ENCODE measurements at regions not wholly inside any gene's neighbourhood (a gene's known extent, or its start where the extent isn't known, plus 50 kb on each side); places are given as distances from the start of the nearest gene placed in this dataset.
A peak's percentile ranks its signal among the peaks of the same experiment; 100 is the strongest.

- H3K27ac ChIP-seq (ENCODE audit: low read depth in 1 of 2, low read length in 2 of 2) = peak overlapping the region in 1 of 2 donors; percentile 86
- no peaks in the 10 kb centered on the region for H4K20me1 ChIP-seq (ENCODE audit: insufficient read depth, low read length)
- 0% methylated on average over 1 of the region's 1 CpG for WGBS (ENCODE audit: insufficient coverage)
- H3K4me1 ChIP-seq (ENCODE audit: control insufficient read depth in 1 of 2, insufficient read depth in 2 of 2, low read length in 2 of 2) = peaks cover 50 to 51% of the 10 kb centered on the region in 2 donors
- H3K27me3 ChIP-seq (ENCODE audit: control insufficient read depth in 2 of 2, insufficient read depth in 2 of 2, low read length in 2 of 2) = no peaks in the 10 kb centered on the region
- peaks cover 0 to 3% (median 0%) of the 10 kb centered on the region in 7 donors for H3K9me3 Mint-ChIP-seq
- no peak overlapping the region for H3K4me3 ChIP-seq (replicated peaks in 1 of 3; ENCODE audit: low read depth in 2 of 3, low read length in 3 of 3)
- H3K4me2 ChIP-seq (replicated peaks; ENCODE audit: extremely low read depth, low read length, poor library complexity, severe bottlenecking) = peak overlapping the region; percentile 67
- peaks cover 0 to 3% (median 2%) of the 10 kb centered on the region in 3 donors for H3K27me3 Mint-ChIP-seq (ENCODE audit: low read depth in 3 of 3)
- peaks cover 4 to 13% of the 10 kb centered on the region in 2 donors for H3K36me3 Mint-ChIP-seq
- H3K9ac ChIP-seq (ENCODE audit: insufficient read depth, low read length, poor library complexity, severe bottlenecking) = no peak overlapping the region
- H3K4me1 Mint-ChIP-seq = peaks cover 57% of the 10 kb centered on the region
- H3K79me2 ChIP-seq (ENCODE audit: insufficient read depth, low read length) = no peaks in the 10 kb centered on the region
- intact Hi-C loops (cut with micrococcal nuclease) = no loop called here
- no peak for DNase-seq
- H2AFZ ChIP-seq (ENCODE audit: insufficient read depth, low read depth, low read length, poor library complexity, severe bottlenecking) = no peak overlapping the region
- no peak overlapping the region for H3K4me3 Mint-ChIP-seq
- no peaks in the 10 kb centered on the region for H3K9me3 ChIP-seq (replicated peaks in 1 of 2; ENCODE audit: control insufficient read depth in 1 of 2, insufficient read depth in 1 of 2, low read length in 2 of 2)
- no peaks in the 10 kb centered on the region for H3K36me3 ChIP-seq (replicated peaks in 1 of 2; ENCODE audit: control insufficient read depth in 1 of 2, insufficient read depth in 2 of 2, low read length in 2 of 2)
- H3K27ac Mint-ChIP-seq = peak overlapping the region; percentile 90 to 99 (median 97)
- TF ChIP-seq CTCF (IDR thresholded peaks at IDR 0.05) = no peak
Observed at GRCh38 chr6:137968901-137969300, 101.8 kb downstream of the TNFAIP3 start.

- peaks cover 0 to 3% (median 0%) of the 10 kb centered on the region in 7 donors for H3K9me3 Mint-ChIP-seq
- peak overlapping the region in 4 of 7 donors; percentile 16 to 97 (median 63) for H3K27ac Mint-ChIP-seq
- intact Hi-C loops (cut with micrococcal nuclease) = no loop called here
- Histone ChIP-seq H2AFZ (ENCODE audit: insufficient read depth, low read depth, low read length, poor library complexity, severe bottlenecking) (no peak overlapping the region), H3K79me2 (ENCODE audit: insufficient read depth, low read length) (no peaks in the 10 kb centered on the region), H3K27ac (ENCODE audit: low read depth in 1 of 2, low read length in 2 of 2) (no peak overlapping the region), H3K4me3 (replicated peaks in 1 of 3; ENCODE audit: low read depth in 2 of 3, low read length in 3 of 3) (no peak overlapping the region), H3K4me2 (replicated peaks; ENCODE audit: extremely low read depth, low read length, poor library complexity, severe bottlenecking) (no peak overlapping the region), H3K4me1 (ENCODE audit: control insufficient read depth in 1 of 2, insufficient read depth in 2 of 2, low read length in 2 of 2) (peaks cover 54 to 55% of the 10 kb centered on the region in 2 donors), H3K9me3 (replicated peaks in 1 of 2; ENCODE audit: control insufficient read depth in 1 of 2, insufficient read depth in 1 of 2, low read length in 2 of 2) (no peaks in the 10 kb centered on the region), H3K27me3 (ENCODE audit: control insufficient read depth in 2 of 2, insufficient read depth in 2 of 2, low read length in 2 of 2) (no peaks in the 10 kb centered on the region), H3K36me3 (replicated peaks in 1 of 2; ENCODE audit: control insufficient read depth in 1 of 2, insufficient read depth in 2 of 2, low read length in 2 of 2) (no peaks in the 10 kb centered on the region), H4K20me1 (ENCODE audit: insufficient read depth, low read length) (no peaks in the 10 kb centered on the region), H3K9ac (ENCODE audit: insufficient read depth, low read length, poor library complexity, severe bottlenecking) (no peak overlapping the region)
- peaks cover 0 to 3% (median 2%) of the 10 kb centered on the region in 3 donors for H3K27me3 Mint-ChIP-seq (ENCODE audit: low read depth in 3 of 3)
- TF ChIP-seq CTCF (IDR thresholded peaks at IDR 0.05) = no peak
- no peak overlapping the region for H3K4me3 Mint-ChIP-seq
- H3K4me1 Mint-ChIP-seq = peaks cover 61% of the 10 kb centered on the region
- H3K36me3 Mint-ChIP-seq = peaks cover 4 to 13% of the 10 kb centered on the region in 2 donors
- no peak for DNase-seq
Observed at GRCh38 chr6:137969874-137970273, 102.8 kb downstream of the TNFAIP3 start.
